AG04449 (cell line): ENCODE measurements at regions not wholly inside any gene's neighbourhood (a gene's known extent, or its start where the extent isn't known, plus 50 kb on each side); places are given as distances from the start of the nearest gene placed in this dataset.

Experiments used
- CTCF ChIA-PET: fragments of 350-600 bp; formaldehyde crosslinking; extraction: SDS; loops from one replicate; lab custom pipeline; 2021; ENCODE audit warnings: antibody characterized with exemption; lab: Yijun Ruan, JAX
- POLR2A ChIA-PET: fragments of 400-600, 350-600 bp; formaldehyde crosslinking; extraction: SDS; loops from one replicate; lab custom pipeline; 2020; ENCODE audit warnings: antibody characterized with exemption, inconsistent platforms; lab: Yijun Ruan, JAX
- DNase-seq: peaks from one replicate; pipeline ENCODE4 v3.0.0-alpha.2; 2010; ENCODE audit warnings: low read depth, low spot score
- H3K4me3 ChIP-seq: 2 replicates; pipeline ENCODE4 v1.5.1; 2011; ENCODE audit warnings: low read depth, mild to moderate bottlenecking, control low read depth, low read length
- TF ChIP-seq, protein P1 (sequence below): IDR thresholded peaks from one replicate; pipeline ENCODE4 v1.5.1; 2011; ENCODE audit warnings: mild to moderate bottlenecking, moderate library complexity, low read length, control low read depth, inconsistent platforms; ENCODE audit not compliant: insufficient read depth; ENCODE audit errors: missing control alignments

DNA sequence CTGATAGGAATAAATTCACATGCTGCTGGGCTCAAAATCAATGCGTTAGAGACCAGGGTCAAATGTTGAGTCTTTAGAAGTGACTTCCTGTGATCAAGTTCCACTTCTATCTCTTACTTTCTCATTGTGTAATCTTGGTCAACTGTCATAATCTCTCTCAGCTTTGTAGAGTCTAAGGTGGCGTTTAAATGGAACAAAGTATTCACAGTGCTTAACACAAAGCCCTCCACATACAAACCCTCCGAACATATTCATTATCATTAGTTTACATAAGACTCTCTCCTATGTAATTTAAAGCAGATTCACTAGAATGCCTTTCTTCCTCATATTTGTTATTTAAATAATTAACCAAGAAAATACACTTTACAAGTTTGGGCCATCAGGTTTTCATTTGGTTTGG is 1044.1 kb downstream of the EFNB2 start:
- no peak overlapping the region for H3K4me3 ChIP-seq
- no peak for DNase-seq
- ChIA-PET CTCF (no interaction called here), POLR2A (no interaction called here)
- TF ChIP-seq, protein P1, sequence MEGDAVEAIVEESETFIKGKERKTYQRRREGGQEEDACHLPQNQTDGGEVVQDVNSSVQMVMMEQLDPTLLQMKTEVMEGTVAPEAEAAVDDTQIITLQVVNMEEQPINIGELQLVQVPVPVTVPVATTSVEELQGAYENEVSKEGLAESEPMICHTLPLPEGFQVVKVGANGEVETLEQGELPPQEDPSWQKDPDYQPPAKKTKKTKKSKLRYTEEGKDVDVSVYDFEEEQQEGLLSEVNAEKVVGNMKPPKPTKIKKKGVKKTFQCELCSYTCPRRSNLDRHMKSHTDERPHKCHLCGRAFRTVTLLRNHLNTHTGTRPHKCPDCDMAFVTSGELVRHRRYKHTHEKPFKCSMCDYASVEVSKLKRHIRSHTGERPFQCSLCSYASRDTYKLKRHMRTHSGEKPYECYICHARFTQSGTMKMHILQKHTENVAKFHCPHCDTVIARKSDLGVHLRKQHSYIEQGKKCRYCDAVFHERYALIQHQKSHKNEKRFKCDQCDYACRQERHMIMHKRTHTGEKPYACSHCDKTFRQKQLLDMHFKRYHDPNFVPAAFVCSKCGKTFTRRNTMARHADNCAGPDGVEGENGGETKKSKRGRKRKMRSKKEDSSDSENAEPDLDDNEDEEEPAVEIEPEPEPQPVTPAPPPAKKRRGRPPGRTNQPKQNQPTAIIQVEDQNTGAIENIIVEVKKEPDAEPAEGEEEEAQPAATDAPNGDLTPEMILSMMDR = no peak

- no peak for DNase-seq
- ChIA-PET CTCF (no interaction called here), POLR2A (no interaction called here)
- TF ChIP-seq, protein P1 = no peak
- H3K4me3 ChIP-seq = no peak overlapping the region
Measured at GRCh38 chr13:105485081-105485480, 1050.4 kb downstream of the EFNB2 start.

- CTCF ChIA-PET = no interaction called here
- TF ChIP-seq, protein P1 = no peak
- no peak for DNase-seq
- H3K4me3 ChIP-seq = no peak overlapping the region
- POLR2A ChIA-PET = no interaction called here
Measured at GRCh38 chr13:105474983-105475610, 1060.4 kb downstream of the EFNB2 start.

- no peak overlapping the region for H3K4me3 ChIP-seq
- CTCF ChIA-PET = no interaction called here
- no peak for DNase-seq
- TF ChIP-seq, protein P1 = no peak
- POLR2A ChIA-PET = no interaction called here
Measured at GRCh38 chr13:105471673-105472072, 1063.8 kb downstream of the EFNB2 start.

DNA sequence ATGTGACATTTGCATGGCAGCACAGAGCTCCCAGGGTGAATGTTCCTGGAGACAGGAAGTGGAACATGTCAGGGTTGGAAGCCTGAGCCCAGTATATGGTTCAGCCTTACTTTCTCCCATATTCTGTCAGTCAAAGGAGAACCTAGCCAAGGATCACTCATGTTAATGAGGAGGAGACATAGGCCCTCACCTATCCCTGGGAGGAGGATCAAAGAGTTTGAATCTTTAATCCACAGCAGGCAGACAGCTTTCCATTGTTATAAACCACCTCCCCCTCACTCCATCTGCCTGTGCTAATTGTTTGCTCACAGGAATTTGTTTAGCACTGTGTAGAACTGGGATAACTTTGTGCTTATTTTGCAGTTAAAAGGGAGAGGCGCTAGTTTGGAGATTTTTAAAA is 1069.1 kb downstream of the EFNB2 start:
- no peak overlapping the region for H3K4me3 ChIP-seq
- POLR2A ChIA-PET = no interaction called here
- no peak for DNase-seq
- TF ChIP-seq, protein P1 = no peak
- CTCF ChIA-PET = interaction anchor here (1.2 kb wide), 1 partner anchor 1070 kb away, joined by 4 read pairs; no protein-coding TSS in a partner anchor

GRCh38 chr13:105465745-105466144 is 1069.7 kb downstream of the EFNB2 start, which contains the start of gene DAOA:
DAOA (plus strand) TSS chr13:105466045.
- CTCF ChIA-PET = interaction anchor here (1.2 kb wide), 1 partner anchor 1071 kb away, joined by 4 read pairs; no protein-coding TSS in a partner anchor

More at GRCh38 chr13:105465745-105466144, 1069.7 kb downstream of the EFNB2 start, which contains the start of gene DAOA:
- no peak for DNase-seq
- POLR2A ChIA-PET = no interaction called here
- TF ChIP-seq, protein P1 = no peak
- H3K4me3 ChIP-seq = no peak within 1 kb of the TSS
